ENCODE measurements at regions not wholly inside any gene's neighbourhood (a gene's known extent, or its start where the extent isn't known, plus 50 kb on each side); places are given as distances from the start of the nearest gene placed in this dataset.
"Not testable (repeated sequence)": the region's sequence is repeated elsewhere in the genome, so short reads cannot be mapped to it uniquely, and the experiment has no call there.

- TF ChIP-seq CTCF (IDR thresholded peaks at IDR 0.05; ENCODE audit: low read depth, low read length, poor library complexity, severe bottlenecking); EZH2phosphoT487 (IDR thresholded peaks at IDR 0.05; ENCODE audit: borderline replicate concordance, low read length): not testable (repeated sequence)
Measured at GRCh38 chr4:148837571-148837970, 395.4 kb upstream of the NR3C2 start.
